Mesenchymal stem cell (in vitro differentiated cells and primary cell): ENCODE measurements at regions not wholly inside any gene's neighbourhood (a gene's known extent, or its start where the extent isn't known, plus 50 kb on each side); places are given as distances from the start of the nearest gene placed in this dataset.
A peak's percentile ranks its signal among the peaks of the same experiment; 100 is the strongest.

ENCODE experiments used
- DNase-seq: peaks from one replicate; pipeline ENCODE4 v3.0.0-alpha.2; 2013
- H2AFZ ChIP-seq: one replicate; pipeline ENCODE4 v1.6.1; 2013; ENCODE audit warnings: low read depth, mild to moderate bottlenecking, control low read depth, inconsistent platforms, low read length, moderate library complexity
- H2AK5ac ChIP-seq: 2 replicates; pipeline ENCODE4 v1.6.1; 2013; ENCODE audit warnings: low read length, moderate library complexity, mild to moderate bottlenecking, inconsistent platforms; ENCODE audit not compliant: severe bottlenecking
- H2BK120ac ChIP-seq: one replicate; pipeline ENCODE4 v1.6.1; 2013; ENCODE audit warnings: low read depth, mild to moderate bottlenecking, inconsistent platforms, low read length, moderate library complexity
- H2BK12ac ChIP-seq, 2 experiments: one replicate each; pipeline ENCODE4 v1.6.1; 2013; ENCODE audit warnings: inconsistent platforms in 2 of 2, low read length in 2 of 2, mild to moderate bottlenecking in 2 of 2, moderate library complexity in 2 of 2, control low read depth in 1 of 2
- H2BK15ac ChIP-seq: one replicate; pipeline ENCODE4 v1.6.1; 2013; ENCODE audit warnings: mild to moderate bottlenecking, low read depth, inconsistent platforms; ENCODE audit not compliant: poor library complexity, severe bottlenecking
- H2BK5ac ChIP-seq: 2 replicates; pipeline ENCODE4 v1.6.1; 2013; ENCODE audit warnings: low read depth, mild to moderate bottlenecking, low read length, control low read depth, inconsistent platforms; ENCODE audit not compliant: poor library complexity, severe bottlenecking
- H3K14ac ChIP-seq, 2 experiments: one replicate each; pipeline ENCODE4 v1.6.1; 2013; ENCODE audit warnings: inconsistent platforms in 2 of 2, low read length in 2 of 2, control low read depth in 1 of 2, mild to moderate bottlenecking in 1 of 2, moderate library complexity in 1 of 2
- H3K18ac ChIP-seq, 2 experiments: one replicate each; pipeline ENCODE4 v1.6.1; 2013; ENCODE audit warnings: inconsistent platforms in 2 of 2, low read length in 2 of 2, control low read depth in 1 of 2, low read depth in 1 of 2, mild to moderate bottlenecking in 1 of 2
- H3K23ac ChIP-seq, 2 experiments: one replicate each; pipeline ENCODE4 v1.6.1; 2013; ENCODE audit warnings: inconsistent platforms in 2 of 2, low read length in 2 of 2, mild to moderate bottlenecking in 2 of 2, moderate library complexity in 2 of 2, control low read depth in 1 of 2
- H3K27ac ChIP-seq: 2 replicates; pipeline ENCODE4 v1.5.1; 2013; ENCODE audit warnings: mild to moderate bottlenecking, moderate library complexity, low read length, control low read depth, inconsistent platforms; ENCODE audit not compliant: poor library complexity, severe bottlenecking
- H3K27me3 ChIP-seq, 2 experiments: 2 replicates each; pipeline versions ENCODE4 v1.6.1 to v1.7.0; 2013; ENCODE audit warnings: low read length in 2 of 2, mild to moderate bottlenecking in 2 of 2, moderate library complexity in 2 of 2, control low read depth in 1 of 2, inconsistent platforms in 1 of 2; ENCODE audit not compliant: control insufficient read depth in 1 of 2, insufficient read depth in 1 of 2
- H3K36me3 ChIP-seq, 2 experiments: 2 replicates each; pipeline versions ENCODE4 v1.6.1 to v1.7.0; 2013; ENCODE audit warnings: low read length in 2 of 2, control low read depth in 1 of 2, inconsistent platforms in 1 of 2, low read depth in 1 of 2, mild to moderate bottlenecking in 1 of 2; ENCODE audit not compliant: insufficient read depth in 2 of 2, control insufficient read depth in 1 of 2
- H3K4ac ChIP-seq, 2 experiments: one replicate each; pipeline ENCODE4 v1.6.1; 2013; ENCODE audit warnings: inconsistent platforms in 2 of 2, low read length in 2 of 2, mild to moderate bottlenecking in 2 of 2, moderate library complexity in 2 of 2, control low read depth in 1 of 2, low read depth in 1 of 2
- H3K4me1 ChIP-seq: 2 replicates; pipeline ENCODE4 v1.6.1; 2013; ENCODE audit warnings: low read depth, low read length, control low read depth; ENCODE audit not compliant: control insufficient read depth, insufficient read depth
- H3K4me2 ChIP-seq: 2 replicates; pipeline ENCODE4 v1.6.1; 2013; ENCODE audit warnings: low read length, mild to moderate bottlenecking, inconsistent platforms; ENCODE audit not compliant: poor library complexity, severe bottlenecking
- H3K4me3 ChIP-seq, 2 experiments: 2 replicates each; pipeline versions ENCODE4 v1.5.1 to v1.7.0; 2013; ENCODE audit warnings: low read length in 2 of 2, mild to moderate bottlenecking in 2 of 2, control low read depth in 1 of 2, low read depth in 1 of 2; ENCODE audit not compliant: insufficient read depth in 1 of 2
- H3K79me1 ChIP-seq: replicated peaks from 2 replicates; pipeline ENCODE4 v1.6.1; 2013; ENCODE audit warnings: mild to moderate bottlenecking, control low read depth, low read length, inconsistent platforms; ENCODE audit not compliant: poor library complexity, severe bottlenecking
- H3K9ac ChIP-seq: 2 replicates; pipeline ENCODE4 v1.7.0; 2013; ENCODE audit warnings: mild to moderate bottlenecking, low read length, moderate library complexity
- H3K9me3 ChIP-seq: 2 replicates; pipeline ENCODE4 v1.7.0; 2013; ENCODE audit warnings: mild to moderate bottlenecking, low read length; ENCODE audit not compliant: control insufficient read depth
- H4K8ac ChIP-seq: one replicate; pipeline ENCODE4 v1.6.1; 2013; ENCODE audit warnings: inconsistent platforms, mild to moderate bottlenecking, low read length, moderate library complexity
- H4K91ac ChIP-seq: one replicate; pipeline ENCODE4 v1.6.1; 2013; ENCODE audit warnings: mild to moderate bottlenecking, low read length, inconsistent platforms
- WGBS: methylation state at CpG from one replicate; pipeline ENCODE4 v1.1.7; 2013; ENCODE audit warnings: mixed read lengths; 5-methylcytosine and 5-hydroxymethylcytosine counted together

DNA sequence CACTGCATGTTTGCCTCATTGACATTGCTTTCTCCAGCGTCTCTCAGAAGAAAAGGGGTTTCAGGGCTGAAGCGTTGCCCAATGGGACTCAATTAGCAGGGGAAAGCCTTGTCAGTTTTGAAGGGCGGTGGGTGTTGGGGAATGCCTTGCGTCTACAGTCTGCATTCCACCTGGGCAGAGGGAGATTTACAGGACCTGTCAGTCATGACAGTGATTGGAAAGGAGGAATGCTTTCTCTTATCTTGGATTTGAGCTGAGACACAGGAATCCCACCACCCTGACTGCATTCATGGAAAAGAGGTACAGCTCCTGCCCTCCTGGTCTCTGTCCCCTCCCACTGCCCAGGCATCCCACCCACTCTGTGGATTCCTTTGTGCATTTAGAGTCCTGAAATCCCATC, 123.9 kb downstream of the ACKR3 start:
- Histone ChIP-seq H3K9ac (no peak overlapping the region), H3K36me3 (no peaks in the 10 kb centered on the region), H4K8ac (no peak overlapping the region), H2BK5ac (no peak overlapping the region), H3K4me3 (no peak overlapping the region), H3K27ac (no peak overlapping the region), H3K27me3 (peaks cover 0 to 13% of the 10 kb centered on the region in 2 experiments), H3K9me3 (no peaks in the 10 kb centered on the region), H3K4me2 (no peak overlapping the region), H3K4me1 (peaks cover 19% of the 10 kb centered on the region), H2BK120ac (no peak overlapping the region), H3K14ac (no peak overlapping the region), H2AFZ (no peak overlapping the region), H4K91ac (no peak overlapping the region), H3K4ac (no peak overlapping the region), H2BK15ac (no peak overlapping the region), H3K23ac (no peak overlapping the region), H3K18ac (no peak overlapping the region), H2AK5ac (no peak overlapping the region), H3K79me1 (no peaks in the 10 kb centered on the region), H2BK12ac (no peak overlapping the region)
- 91% methylated on average over 4 of the region's 4 CpGs for WGBS
- no peak for DNase-seq

DNA sequence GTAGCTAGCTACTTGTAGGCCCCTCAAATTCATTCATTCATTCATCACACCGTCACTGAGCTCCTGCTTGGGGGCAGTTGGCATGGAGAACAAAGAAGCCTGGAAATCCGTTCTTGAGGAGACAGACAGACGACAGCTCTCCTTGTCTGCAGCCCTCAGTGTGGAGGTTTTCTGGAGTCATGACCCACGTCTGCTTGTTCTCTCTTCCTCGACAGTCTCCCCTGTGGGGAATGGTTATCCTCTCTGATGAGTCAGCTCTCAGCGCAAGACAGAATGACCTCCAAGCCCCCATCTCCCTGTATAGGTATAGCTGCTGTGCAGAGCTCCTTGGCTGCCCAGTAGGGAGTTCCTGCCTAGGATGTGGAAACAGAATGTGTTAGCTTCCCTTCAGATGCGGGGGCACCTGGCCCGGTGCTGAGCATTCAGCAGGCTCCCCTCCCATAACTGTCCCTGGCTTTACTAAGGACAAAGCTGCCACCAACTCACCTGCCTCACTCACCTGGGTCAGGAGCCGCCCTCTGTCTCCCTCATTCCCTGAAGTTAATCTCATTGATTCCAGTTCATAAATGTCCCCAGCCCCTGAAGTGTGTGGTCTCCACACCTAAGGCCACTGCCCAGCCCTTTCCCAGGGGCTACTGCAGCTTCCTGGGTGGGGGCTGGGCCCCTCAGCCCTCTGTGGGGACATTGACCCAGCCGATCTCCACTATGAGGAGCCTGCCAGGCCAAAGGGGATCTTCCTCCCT, 124.7 kb downstream of the ACKR3 start:
- WGBS = 50% methylated on average over 8 of the region's 10 CpGs
- H2BK5ac ChIP-seq = no peak overlapping the region
- H3K27me3 ChIP-seq = peaks cover 0 to 13% of the 10 kb centered on the region in 2 experiments
- no peak overlapping the region for H2AFZ ChIP-seq
- no peak overlapping the region for H3K14ac ChIP-seq
- H3K36me3 ChIP-seq = no peaks in the 10 kb centered on the region
- H3K9me3 ChIP-seq = no peaks in the 10 kb centered on the region
- DNase-seq = peak; percentile 48
- no peak overlapping the region for H3K18ac ChIP-seq
- H3K23ac ChIP-seq = no peak overlapping the region
- H3K4me3 ChIP-seq = no peak overlapping the region
- H3K27ac ChIP-seq = no peak overlapping the region
- no peak overlapping the region for H3K9ac ChIP-seq
- H2BK12ac ChIP-seq = no peak overlapping the region
- H2BK120ac ChIP-seq = no peak overlapping the region
- H2AK5ac ChIP-seq = no peak overlapping the region
- no peak overlapping the region for H2BK15ac ChIP-seq
- peaks cover 17% of the 10 kb centered on the region for H3K4me1 ChIP-seq
- H4K8ac ChIP-seq = no peak overlapping the region
- no peak overlapping the region for H3K4me2 ChIP-seq
- H3K4ac ChIP-seq = no peak overlapping the region
- H4K91ac ChIP-seq = no peak overlapping the region
- no peaks in the 10 kb centered on the region for H3K79me1 ChIP-seq

DNA sequence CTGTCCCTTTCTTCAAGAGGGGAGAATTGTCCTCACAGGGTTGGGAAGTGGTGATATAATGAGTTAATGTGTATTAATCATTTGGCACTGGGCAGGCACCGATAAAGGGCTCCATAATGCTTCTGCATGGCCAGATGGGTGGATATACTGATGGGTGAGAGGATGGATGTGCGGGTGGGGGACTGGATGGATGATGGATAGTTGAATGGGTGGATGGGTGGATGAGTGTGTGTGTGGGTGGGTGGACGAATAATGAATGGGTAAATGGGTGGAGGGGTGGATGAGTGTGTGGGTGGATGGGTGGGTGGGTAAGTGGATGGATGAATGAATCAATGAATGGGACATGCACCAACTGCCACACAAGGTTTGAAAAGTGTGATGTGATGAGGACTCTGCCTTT, 127.2 kb downstream of the ACKR3 start:
- H2BK15ac ChIP-seq = no peak overlapping the region
- H3K18ac ChIP-seq = no peak overlapping the region
- no peaks in the 10 kb centered on the region for H3K9me3 ChIP-seq
- H3K23ac ChIP-seq = no peak overlapping the region
- no peaks in the 10 kb centered on the region for H3K36me3 ChIP-seq
- no peak overlapping the region for H2BK12ac ChIP-seq
- WGBS = 62% methylated on average over 3 of the region's 3 CpGs
- H3K4ac ChIP-seq = no peak overlapping the region
- H3K27ac ChIP-seq = no peak overlapping the region
- peaks cover 13% of the 10 kb centered on the region for H3K4me1 ChIP-seq
- no peak overlapping the region for H2AFZ ChIP-seq
- no peak overlapping the region for H2AK5ac ChIP-seq
- no peak overlapping the region for H3K14ac ChIP-seq
- DNase-seq = no peak
- H2BK5ac ChIP-seq = no peak overlapping the region
- H4K91ac ChIP-seq = no peak overlapping the region
- peaks cover 0 to 13% of the 10 kb centered on the region in 2 experiments for H3K27me3 ChIP-seq
- no peak overlapping the region for H2BK120ac ChIP-seq
- H4K8ac ChIP-seq = no peak overlapping the region
- no peak overlapping the region for H3K4me2 ChIP-seq
- no peaks in the 10 kb centered on the region for H3K79me1 ChIP-seq
- no peak overlapping the region for H3K9ac ChIP-seq
- no peak overlapping the region for H3K4me3 ChIP-seq

DNA sequence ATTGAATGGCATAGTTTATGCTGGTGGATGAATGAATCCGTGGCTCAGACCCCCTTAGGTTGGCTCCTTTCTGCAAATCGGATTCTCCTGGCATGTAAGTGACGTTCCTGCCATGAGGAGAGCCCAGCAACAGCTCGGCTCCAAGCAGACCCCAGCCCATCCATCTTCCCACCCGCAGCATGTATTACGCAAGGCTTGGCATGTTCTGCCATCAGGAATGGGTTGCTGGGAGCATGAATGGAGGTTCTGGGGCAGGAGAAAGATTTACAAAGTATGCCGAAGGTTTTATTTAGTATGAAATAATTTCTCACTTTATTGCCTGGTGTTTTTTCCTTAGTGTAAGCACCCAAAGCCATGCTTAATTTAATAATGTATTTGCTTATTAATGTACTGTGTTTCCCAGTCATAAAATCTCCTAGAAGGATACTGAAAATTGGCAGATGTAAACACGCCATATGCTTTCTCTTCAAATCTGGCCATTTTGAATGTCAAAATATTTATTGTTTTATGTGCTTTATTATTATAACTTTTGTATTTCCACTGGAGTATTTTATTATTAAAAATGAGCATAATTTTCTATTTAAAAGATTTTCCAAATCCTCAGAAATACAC, 128.5 kb downstream of the ACKR3 start:
- H3K4me1 ChIP-seq = peaks cover 11% of the 10 kb centered on the region
- no peak overlapping the region for H3K4me3 ChIP-seq
- H3K18ac ChIP-seq = no peak overlapping the region
- no peak overlapping the region for H3K27ac ChIP-seq
- H3K79me1 ChIP-seq = no peaks in the 10 kb centered on the region
- no peak overlapping the region for H2BK120ac ChIP-seq
- H2BK12ac ChIP-seq = no peak overlapping the region
- H3K9me3 ChIP-seq = no peaks in the 10 kb centered on the region
- H3K9ac ChIP-seq = no peak overlapping the region
- peaks cover 0 to 13% of the 10 kb centered on the region in 2 experiments for H3K27me3 ChIP-seq
- no peak overlapping the region for H3K23ac ChIP-seq
- no peak overlapping the region for H2AK5ac ChIP-seq
- no peak overlapping the region for H3K4me2 ChIP-seq
- no peak overlapping the region for H2BK15ac ChIP-seq
- H3K14ac ChIP-seq = no peak overlapping the region
- no peak for DNase-seq
- no peak overlapping the region for H4K91ac ChIP-seq
- H3K4ac ChIP-seq = no peak overlapping the region
- no peaks in the 10 kb centered on the region for H3K36me3 ChIP-seq
- peak overlapping the region; percentile 43 for H4K8ac ChIP-seq
- no peak overlapping the region for H2AFZ ChIP-seq
- H2BK5ac ChIP-seq = no peak overlapping the region
- 90% methylated on average over 7 of the region's 8 CpGs for WGBS
